ENCODE measurements at regions not wholly inside any gene's neighbourhood (a gene's known extent, or its start where the extent isn't known, plus 50 kb on each side); places are given as distances from the start of the nearest gene placed in this dataset.

GRCh38 chr13:74770361-74770760 lies 636.2 kb upstream of the KLF12 start:
- DNase-seq (ENCODE audit: low spot score) = no peak
- intact Hi-C loops (cut with DNase I) = no loop called here
- Histone ChIP-seq H3K4me1 (replicated peaks) (no peaks in the 10 kb centered on the region), H3K9me3 (no peaks in the 10 kb centered on the region), H3K36me3 (no peaks in the 10 kb centered on the region), H3K4me3 (no peak overlapping the region), H3K27me3 (replicated peaks; ENCODE audit: insufficient read depth) (no peaks in the 10 kb centered on the region), H3K27ac (no peak overlapping the region)
- TF ChIP-seq POLR2AphosphoS5 (IDR thresholded peaks at IDR 0.05) (no peak), POLR2A (IDR thresholded peaks at IDR 0.05) (no peak), CTCF (IDR thresholded peaks at IDR 0.05) (no peak)

GRCh38 chr13:74769333-74769732 lies 635.1 kb upstream of the KLF12 start:
- no peak for DNase-seq (ENCODE audit: low spot score)
- Histone ChIP-seq H3K27me3 (replicated peaks; ENCODE audit: insufficient read depth) (no peaks in the 10 kb centered on the region), H3K27ac (no peak overlapping the region), H3K9me3 (no peaks in the 10 kb centered on the region), H3K4me3 (no peak overlapping the region), H3K4me1 (replicated peaks) (no peaks in the 10 kb centered on the region), H3K36me3 (no peaks in the 10 kb centered on the region)
- intact Hi-C loops (cut with DNase I) = no loop called here
- no peak for TF ChIP-seq POLR2AphosphoS5 (IDR thresholded peaks at IDR 0.05)
- TF ChIP-seq CTCF (IDR thresholded peaks at IDR 0.05) = no peak
- TF ChIP-seq POLR2A (IDR thresholded peaks at IDR 0.05) = no peak
- 4% methylated on average over 2 of the region's 2 CpGs for WGBS

- no peaks in the 10 kb centered on the region for H3K4me1 ChIP-seq (replicated peaks)
- no peaks in the 10 kb centered on the region for H3K27me3 ChIP-seq (replicated peaks; ENCODE audit: insufficient read depth)
- H3K4me3 ChIP-seq = no peak overlapping the region
- intact Hi-C loops (cut with DNase I) = no loop called here
- H3K27ac ChIP-seq = no peak overlapping the region
- WGBS = 22% methylated on average over 5 of the region's 5 CpGs
- TF ChIP-seq POLR2A (IDR thresholded peaks at IDR 0.05) (no peak), POLR2AphosphoS5 (IDR thresholded peaks at IDR 0.05) (no peak), CTCF (IDR thresholded peaks at IDR 0.05) (no peak)
- H3K36me3 ChIP-seq = no peaks in the 10 kb centered on the region
- no peaks in the 10 kb centered on the region for H3K9me3 ChIP-seq
- no peak for DNase-seq (ENCODE audit: low spot score)
These were observed 634.4 kb upstream of the KLF12 start for GRCh38 chr13:74768521-74769085.

- no peak overlapping the region for H3K4me3 ChIP-seq
- H3K36me3 ChIP-seq = no peaks in the 10 kb centered on the region
- DNase-seq (ENCODE audit: low spot score) = no peak
- TF ChIP-seq CTCF (IDR thresholded peaks at IDR 0.05) = no peak
- no peak for TF ChIP-seq POLR2A (IDR thresholded peaks at IDR 0.05)
- intact Hi-C loops (cut with DNase I) = no loop called here
- 100% methylated on average over 1 of the region's 1 CpG for WGBS
- no peaks in the 10 kb centered on the region for H3K27me3 ChIP-seq (replicated peaks; ENCODE audit: insufficient read depth)
- no peak overlapping the region for H3K27ac ChIP-seq
- H3K4me1 ChIP-seq (replicated peaks) = no peaks in the 10 kb centered on the region
- no peaks in the 10 kb centered on the region for H3K9me3 ChIP-seq
These were observed 632.8 kb upstream of the KLF12 start for GRCh38 chr13:74767050-74767449.

GRCh38 chr13:74765955-74766354 lies 631.8 kb upstream of the KLF12 start:
- no peak for DNase-seq (ENCODE audit: low spot score)
- Histone ChIP-seq H3K9me3 (no peaks in the 10 kb centered on the region), H3K27ac (no peak overlapping the region), H3K4me1 (replicated peaks) (no peaks in the 10 kb centered on the region), H3K27me3 (replicated peaks; ENCODE audit: insufficient read depth) (no peaks in the 10 kb centered on the region), H3K4me3 (no peak overlapping the region), H3K36me3 (no peaks in the 10 kb centered on the region)
- TF ChIP-seq POLR2AphosphoS5 (IDR thresholded peaks at IDR 0.05) = no peak
- no peak for TF ChIP-seq CTCF (IDR thresholded peaks at IDR 0.05)
- no peak for TF ChIP-seq POLR2A (IDR thresholded peaks at IDR 0.05)
- WGBS = 66% methylated on average over 5 of the region's 5 CpGs
- intact Hi-C loops (cut with DNase I) = no loop called here
